Astrocyte (in vitro differentiated cells and primary cell): ENCODE measurements at regions not wholly inside any gene's neighbourhood (a gene's known extent, or its start where the extent isn't known, plus 50 kb on each side); places are given as distances from the start of the nearest gene placed in this dataset.

ENCODE experiments used
- EZH2 ChIP-seq: IDR thresholded peaks from 2 replicates; pipeline ENCODE4 v1.6.1; 2012; ENCODE audit warnings: mild to moderate bottlenecking, low read length, inconsistent platforms; ENCODE audit not compliant: insufficient read depth
- TF ChIP-seq, protein P1 (sequence below): IDR thresholded peaks from 2 replicates; pipeline ENCODE4 v1.5.1; 2011; ENCODE audit warnings: low read depth, mild to moderate bottlenecking, inconsistent platforms, low read length, moderate library complexity; ENCODE audit not compliant: insufficient read depth

DNA sequence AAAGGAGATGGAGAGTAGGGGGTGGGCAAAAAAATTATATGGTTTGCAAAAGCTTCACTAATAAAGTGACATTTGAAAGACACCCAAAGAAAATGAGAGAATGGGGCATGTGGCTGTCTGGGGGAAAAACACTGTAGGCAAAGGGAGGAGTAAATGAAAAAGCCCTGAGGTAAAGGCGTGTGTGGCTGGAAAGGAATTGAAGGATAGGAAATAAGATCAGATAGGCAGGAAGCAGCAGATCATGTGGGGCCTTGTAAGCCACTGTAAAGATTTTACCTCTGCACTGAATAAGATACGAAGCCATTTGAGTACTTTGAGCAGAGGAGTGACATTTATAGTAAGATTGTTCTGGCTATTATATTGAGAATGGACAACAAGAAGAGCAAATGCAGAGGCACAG is 49.8 kb upstream of the FDX1 start:
- TF ChIP-seq, protein P1, sequence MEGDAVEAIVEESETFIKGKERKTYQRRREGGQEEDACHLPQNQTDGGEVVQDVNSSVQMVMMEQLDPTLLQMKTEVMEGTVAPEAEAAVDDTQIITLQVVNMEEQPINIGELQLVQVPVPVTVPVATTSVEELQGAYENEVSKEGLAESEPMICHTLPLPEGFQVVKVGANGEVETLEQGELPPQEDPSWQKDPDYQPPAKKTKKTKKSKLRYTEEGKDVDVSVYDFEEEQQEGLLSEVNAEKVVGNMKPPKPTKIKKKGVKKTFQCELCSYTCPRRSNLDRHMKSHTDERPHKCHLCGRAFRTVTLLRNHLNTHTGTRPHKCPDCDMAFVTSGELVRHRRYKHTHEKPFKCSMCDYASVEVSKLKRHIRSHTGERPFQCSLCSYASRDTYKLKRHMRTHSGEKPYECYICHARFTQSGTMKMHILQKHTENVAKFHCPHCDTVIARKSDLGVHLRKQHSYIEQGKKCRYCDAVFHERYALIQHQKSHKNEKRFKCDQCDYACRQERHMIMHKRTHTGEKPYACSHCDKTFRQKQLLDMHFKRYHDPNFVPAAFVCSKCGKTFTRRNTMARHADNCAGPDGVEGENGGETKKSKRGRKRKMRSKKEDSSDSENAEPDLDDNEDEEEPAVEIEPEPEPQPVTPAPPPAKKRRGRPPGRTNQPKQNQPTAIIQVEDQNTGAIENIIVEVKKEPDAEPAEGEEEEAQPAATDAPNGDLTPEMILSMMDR: no peak
- no peak for TF ChIP-seq EZH2
